Brain microvascular endothelial cell (primary cell): ENCODE measurements at regions not wholly inside any gene's neighbourhood (a gene's known extent, or its start where the extent isn't known, plus 50 kb on each side); places are given as distances from the start of the nearest gene placed in this dataset.
A peak's percentile ranks its signal among the peaks of the same experiment; 100 is the strongest.

Experiments
- DNase-seq: peaks from one replicate; pipeline ENCODE4 v3.0.0-alpha.2; 2020
- H3K27ac ChIP-seq: fragments of 250-450 bp; sonication (Bioruptor Pico); 2 replicates; pipeline ENCODE4 v1.5.1; 2020; ENCODE audit warnings: mild to moderate bottlenecking, moderate library complexity
- H3K27me3 ChIP-seq: fragments of 250-450 bp; sonication (Bioruptor Pico); replicated peaks from 2 replicates; pipeline ENCODE4 v1.5.1; 2020; ENCODE audit warnings: mild to moderate bottlenecking
- H3K36me3 ChIP-seq: fragments of 250-450 bp; sonication (Bioruptor Pico); replicated peaks from 2 replicates; pipeline ENCODE4 v1.5.1; 2020; ENCODE audit warnings: mild to moderate bottlenecking
- H3K4me3 ChIP-seq: 2 replicates; pipeline ENCODE4 v1.5.1; 2011; ENCODE audit warnings: low read depth, mild to moderate bottlenecking, control low read depth, low read length, moderate library complexity
- CTCF ChIP-seq: IDR thresholded peaks from 2 replicates; pipeline ENCODE4 v1.5.1; 2011; ENCODE audit warnings: low read depth, mild to moderate bottlenecking, moderate library complexity, low read length, control low read depth, inconsistent platforms; ENCODE audit errors: missing control alignments
- in situ Hi-C: cut with HindIII; loops from 2 replicates; pipeline ENCODE4 v1.10.0; 2017; ENCODE audit warnings: low sequenced_read_pairs, low pct_ligation_motif_present

- in situ Hi-C loops = no loop called here
- no peaks in the 10 kb centered on the region for H3K36me3 ChIP-seq
- no peak overlapping the region for H3K27ac ChIP-seq
- no peaks in the 10 kb centered on the region for H3K27me3 ChIP-seq
- no peak overlapping the region for H3K4me3 ChIP-seq
- DNase-seq = peak; percentile 12
- TF ChIP-seq CTCF = no peak
These were observed 788.7 kb upstream of the DPPA4 start for GRCh38 chr3:110126065-110126464.

GRCh38 chr3:110133971-110134370 lies 796.6 kb upstream of the DPPA4 start:
- no peak for DNase-seq
- no peak for TF ChIP-seq CTCF
- H3K27ac ChIP-seq = no peak overlapping the region
- no peak overlapping the region for H3K4me3 ChIP-seq
- H3K27me3 ChIP-seq = no peaks in the 10 kb centered on the region
- no peaks in the 10 kb centered on the region for H3K36me3 ChIP-seq
- in situ Hi-C loops = no loop called here

- H3K27me3 ChIP-seq = no peaks in the 10 kb centered on the region
These were observed 801.7 kb upstream of the DPPA4 start for GRCh38 chr3:110139048-110139447.

GRCh38 chr3:110139821-110140220 lies 802.5 kb upstream of the DPPA4 start:
- Histone ChIP-seq H3K4me3 (no peak overlapping the region), H3K27me3 (no peaks in the 10 kb centered on the region), H3K27ac (no peak overlapping the region), H3K36me3 (no peaks in the 10 kb centered on the region)
- no peak for TF ChIP-seq CTCF
- no peak for DNase-seq
- in situ Hi-C loops = no loop called here

More at GRCh38 chr3:110139048-110139447, 801.7 kb upstream of the DPPA4 start:
- in situ Hi-C loops = no loop called here
- no peaks in the 10 kb centered on the region for H3K36me3 ChIP-seq
- no peak for TF ChIP-seq CTCF
- H3K27ac ChIP-seq = no peak overlapping the region
- no peak for DNase-seq
- H3K4me3 ChIP-seq = no peak overlapping the region

GRCh38 chr3:110149763-110150162 lies 812.4 kb upstream of the DPPA4 start:
- Histone ChIP-seq H3K27ac (no peak overlapping the region), H3K4me3 (no peak overlapping the region), H3K36me3 (no peaks in the 10 kb centered on the region), H3K27me3 (no peaks in the 10 kb centered on the region)
- TF ChIP-seq CTCF = no peak
- DNase-seq = no peak
- in situ Hi-C loops = no loop called here

GRCh38 chr3:110157221-110157620 lies 819.9 kb upstream of the DPPA4 start:
- H3K4me3 ChIP-seq = no peak overlapping the region
- DNase-seq = no peak
- TF ChIP-seq CTCF = no peak
- in situ Hi-C loops = no loop called here
- H3K27me3 ChIP-seq = no peaks in the 10 kb centered on the region
- H3K36me3 ChIP-seq = no peaks in the 10 kb centered on the region
- no peak overlapping the region for H3K27ac ChIP-seq
